Esophagus squamous epithelium (tissue), 4 donors: ENCODE measurements at regions not wholly inside any gene's neighbourhood (a gene's known extent, or its start where the extent isn't known, plus 50 kb on each side); places are given as distances from the start of the nearest gene placed in this dataset.

Experiments
- POLR2A ChIP-seq, 4 donors: fragments of 450-650 bp; IDR thresholded peaks; one replicate each; pipeline ENCODE4 v1.6.1; 2017; ENCODE audit warnings: antibody characterized with exemption in 4 of 4, mild to moderate bottlenecking in 4 of 4, moderate library complexity in 3 of 4
- TF ChIP-seq, protein P1 (sequence below), 6 experiments: fragments of 450-650 bp in 4 of 6; fragments of 200-600 bp in 2 of 6; sonication (generic) in 2 of 6; IDR thresholded peaks; one replicate each; pipeline ENCODE4 v1.5.1; 2016 to 2019; ENCODE audit warnings: antibody characterized with exemption in 6 of 6, mild to moderate bottlenecking in 4 of 6, moderate library complexity in 4 of 6

DNA sequence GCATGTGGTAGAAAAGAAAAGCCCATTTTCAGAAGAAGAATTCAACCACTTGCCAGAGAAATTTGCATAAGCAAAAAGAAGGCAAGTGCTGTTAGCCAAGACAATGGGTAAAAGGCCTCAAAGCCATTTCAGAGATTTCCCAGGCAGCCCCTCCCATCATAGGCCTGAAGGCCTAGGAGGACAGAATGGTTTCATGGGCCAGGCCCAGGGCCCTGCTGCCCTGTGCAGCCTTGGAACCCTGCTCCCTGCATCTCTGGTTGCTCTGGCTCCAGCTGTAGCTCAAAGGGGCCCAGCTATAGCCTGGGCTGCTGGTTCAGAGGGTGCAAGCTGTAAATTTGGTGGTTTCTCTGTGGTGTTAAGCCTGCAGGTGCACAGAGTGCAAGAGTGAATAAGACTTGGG lies 212.8 kb downstream of the EFNB2 start:
- TF ChIP-seq POLR2A (IDR thresholded peaks at IDR 0.05): no peak
- TF ChIP-seq, protein P1, sequence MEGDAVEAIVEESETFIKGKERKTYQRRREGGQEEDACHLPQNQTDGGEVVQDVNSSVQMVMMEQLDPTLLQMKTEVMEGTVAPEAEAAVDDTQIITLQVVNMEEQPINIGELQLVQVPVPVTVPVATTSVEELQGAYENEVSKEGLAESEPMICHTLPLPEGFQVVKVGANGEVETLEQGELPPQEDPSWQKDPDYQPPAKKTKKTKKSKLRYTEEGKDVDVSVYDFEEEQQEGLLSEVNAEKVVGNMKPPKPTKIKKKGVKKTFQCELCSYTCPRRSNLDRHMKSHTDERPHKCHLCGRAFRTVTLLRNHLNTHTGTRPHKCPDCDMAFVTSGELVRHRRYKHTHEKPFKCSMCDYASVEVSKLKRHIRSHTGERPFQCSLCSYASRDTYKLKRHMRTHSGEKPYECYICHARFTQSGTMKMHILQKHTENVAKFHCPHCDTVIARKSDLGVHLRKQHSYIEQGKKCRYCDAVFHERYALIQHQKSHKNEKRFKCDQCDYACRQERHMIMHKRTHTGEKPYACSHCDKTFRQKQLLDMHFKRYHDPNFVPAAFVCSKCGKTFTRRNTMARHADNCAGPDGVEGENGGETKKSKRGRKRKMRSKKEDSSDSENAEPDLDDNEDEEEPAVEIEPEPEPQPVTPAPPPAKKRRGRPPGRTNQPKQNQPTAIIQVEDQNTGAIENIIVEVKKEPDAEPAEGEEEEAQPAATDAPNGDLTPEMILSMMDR (IDR thresholded peaks at IDR 0.05): no peak
